Retina (tissue), 1 donor: ENCODE measurements at regions not wholly inside any gene's neighbourhood (a gene's known extent, or its start where the extent isn't known, plus 50 kb on each side); places are given as distances from the start of the nearest gene placed in this dataset.
A peak's percentile ranks its signal among the peaks of the same experiment; 100 is the strongest.
"Not testable (repeated sequence)": the region's sequence is repeated elsewhere in the genome, so short reads cannot be mapped to it uniquely, and the experiment has no call there.

ENCODE experiments used
- DNase-seq: peaks from one replicate; pipeline ENCODE4 v3.0.0-alpha.2; 2016

GRCh38 chr7:69435711-69436110, 162.6 kb upstream of the AUTS2 start:
- no peak for DNase-seq

- no peak for DNase-seq
Measured at GRCh38 chr7:69436946-69437345, 161.3 kb upstream of the AUTS2 start.

- no peak for DNase-seq
Measured at GRCh38 chr7:69438584-69439412, 159.5 kb upstream of the AUTS2 start.

- no peak for DNase-seq
Measured at GRCh38 chr7:69439636-69440325, 158.5 kb upstream of the AUTS2 start.

GRCh38 chr7:69440976-69441375, 157.3 kb upstream of the AUTS2 start:
- no peak for DNase-seq

- DNase-seq: no peak
Measured at GRCh38 chr7:69443136-69443535, 155.1 kb upstream of the AUTS2 start.

GRCh38 chr7:69445541-69445940, 152.7 kb upstream of the AUTS2 start:
- no peak for DNase-seq

- not testable (repeated sequence) for DNase-seq
Measured at GRCh38 chr7:69446213-69446612, 152.1 kb upstream of the AUTS2 start.

- DNase-seq: no peak
Measured at GRCh38 chr7:69448071-69448470, 150.2 kb upstream of the AUTS2 start.

GRCh38 chr7:69450456-69450855, 147.8 kb upstream of the AUTS2 start:
- DNase-seq: peak; percentile 41

GRCh38 chr7:69451715-69452114, 146.6 kb upstream of the AUTS2 start:
- DNase-seq: no peak

- DNase-seq: no peak
Measured at GRCh38 chr7:69452797-69453196, 145.5 kb upstream of the AUTS2 start.

GRCh38 chr7:69457595-69458504, 140.4 kb upstream of the AUTS2 start:
- DNase-seq: peak; percentile 38

- DNase-seq: no peak
Measured at GRCh38 chr7:69464035-69464434, 134.2 kb upstream of the AUTS2 start.

GRCh38 chr7:69465262-69465661, 133.0 kb upstream of the AUTS2 start:
- no peak for DNase-seq

GRCh38 chr7:69467826-69468225, 130.4 kb upstream of the AUTS2 start:
- DNase-seq: no peak

GRCh38 chr7:69476416-69476815, 121.9 kb upstream of the AUTS2 start:
- DNase-seq: no peak

- no peak for DNase-seq
Measured at GRCh38 chr7:69482676-69483075, 115.6 kb upstream of the AUTS2 start.

- no peak for DNase-seq
Measured at GRCh38 chr7:69489533-69489932, 108.7 kb upstream of the AUTS2 start.

- no peak for DNase-seq
Measured at GRCh38 chr7:69498671-69499070, 99.6 kb upstream of the AUTS2 start.

- no peak for DNase-seq
Measured at GRCh38 chr7:69502358-69502757, 95.9 kb upstream of the AUTS2 start.

- DNase-seq: no peak
Measured at GRCh38 chr7:69504733-69505420, 93.4 kb upstream of the AUTS2 start.

- no peak for DNase-seq
Measured at GRCh38 chr7:69508736-69509135, 89.5 kb upstream of the AUTS2 start.
